Hepatocyte (in vitro differentiated cells): ENCODE measurements at regions not wholly inside any gene's neighbourhood (a gene's known extent, or its start where the extent isn't known, plus 50 kb on each side); places are given as distances from the start of the nearest gene placed in this dataset.
"Not testable (repeated sequence)": the region's sequence is repeated elsewhere in the genome, so short reads cannot be mapped to it uniquely, and the experiment has no call there.

Experiments
- DNase-seq: peaks from one replicate; pipeline ENCODE4 v3.0.0-alpha.2; 2016; ENCODE audit warnings: low spot score
- H2AFZ ChIP-seq: fragments of 200-600 bp; sonication (generic); 2 replicates; pipeline ENCODE4 v1.6.0; 2016; ENCODE audit warnings: antibody characterized with exemption, mild to moderate bottlenecking
- H3K27ac ChIP-seq: fragments of 200-600 bp; sonication (generic); 2 replicates; pipeline ENCODE4 v1.5.1; 2016; ENCODE audit warnings: mild to moderate bottlenecking
- H3K27me3 ChIP-seq: fragments of 200-600 bp; sonication (generic); 2 replicates; pipeline ENCODE4 v1.6.1; 2016
- H3K36me3 ChIP-seq: fragments of 200-600 bp; sonication (generic); replicated peaks from 2 replicates; pipeline ENCODE4 v1.5.1; 2016; ENCODE audit warnings: low read depth; ENCODE audit not compliant: insufficient read depth
- H3K4me1 ChIP-seq: fragments of 200-600 bp; sonication (generic); 2 replicates; pipeline ENCODE4 v1.5.1; 2016; ENCODE audit warnings: mild to moderate bottlenecking, moderate library complexity; ENCODE audit not compliant: insufficient read depth
- H3K4me2 ChIP-seq: fragments of 200-600 bp; sonication (generic); 2 replicates; pipeline ENCODE4 v1.6.0; 2016
- H3K4me3 ChIP-seq: fragments of 200-600 bp; sonication (generic); 2 replicates; pipeline ENCODE4 v1.5.1; 2016; ENCODE audit warnings: mild to moderate bottlenecking
- H3K79me2 ChIP-seq: fragments of 200-600 bp; sonication (generic); 2 replicates; pipeline ENCODE4 v1.6.0; 2017; ENCODE audit warnings: mild to moderate bottlenecking
- H3K9me2 ChIP-seq: fragments of 200-600 bp; sonication (generic); replicated peaks from 2 replicates; pipeline ENCODE4 v1.6.0; 2017; ENCODE audit warnings: mild to moderate bottlenecking; ENCODE audit not compliant: insufficient read depth
- H3K9me3 ChIP-seq: fragments of 200-600 bp; sonication (generic); 2 replicates; pipeline ENCODE4 v1.5.1; 2016; ENCODE audit warnings: low read depth, mild to moderate bottlenecking
- H4K20me1 ChIP-seq: fragments of 200-600 bp; sonication (generic); 2 replicates; pipeline ENCODE4 v1.6.0; 2016; ENCODE audit warnings: mild to moderate bottlenecking; ENCODE audit not compliant: insufficient read depth, poor library complexity, severe bottlenecking
- EZH2 ChIP-seq: fragments of 200-600 bp; sonication (generic); IDR thresholded peaks from 2 replicates; pipeline ENCODE4 v1.6.1; 2016; ENCODE audit warnings: antibody characterized with exemption, mild to moderate bottlenecking, borderline replicate concordance
- EZH2phosphoT487 ChIP-seq: fragments of 200-600 bp; sonication (generic); IDR thresholded peaks from one replicate; pipeline ENCODE4 v1.6.1; 2018; ENCODE audit warnings: antibody characterized with exemption, mild to moderate bottlenecking, low read depth, moderate library complexity; ENCODE audit not compliant: unreplicated experiment, severe bottlenecking
- WGBS: methylation state at CpG from one replicate; pipeline ENCODE4 v1.1.6; 2016; ENCODE audit warnings: low lambda C conversion rate; ENCODE audit errors: missing lambda C conversion rate; 5-methylcytosine and 5-hydroxymethylcytosine counted together
- TF ChIP-seq, protein P1 (sequence below): fragments of 200-600 bp; sonication (generic); IDR thresholded peaks from 2 replicates; pipeline ENCODE4 v1.5.1; 2016; ENCODE audit warnings: antibody characterized with exemption, mild to moderate bottlenecking; ENCODE audit not compliant: poor library complexity

- Histone ChIP-seq H3K4me1 (no peaks in the 10 kb centered on the region), H3K9me2 (no peaks in the 10 kb centered on the region), H3K4me2 (no peak overlapping the region), H3K36me3 (no peaks in the 10 kb centered on the region), H3K27ac (no peak overlapping the region), H3K9me3 (no peaks in the 10 kb centered on the region), H3K4me3 (no peak overlapping the region), H3K27me3 (no peaks in the 10 kb centered on the region), H3K79me2 (no peaks in the 10 kb centered on the region), H2AFZ (no peak overlapping the region), H4K20me1 (no peaks in the 10 kb centered on the region)
- WGBS: 93% methylated on average over 4 of the region's 4 CpGs
- TF ChIP-seq, protein P1, sequence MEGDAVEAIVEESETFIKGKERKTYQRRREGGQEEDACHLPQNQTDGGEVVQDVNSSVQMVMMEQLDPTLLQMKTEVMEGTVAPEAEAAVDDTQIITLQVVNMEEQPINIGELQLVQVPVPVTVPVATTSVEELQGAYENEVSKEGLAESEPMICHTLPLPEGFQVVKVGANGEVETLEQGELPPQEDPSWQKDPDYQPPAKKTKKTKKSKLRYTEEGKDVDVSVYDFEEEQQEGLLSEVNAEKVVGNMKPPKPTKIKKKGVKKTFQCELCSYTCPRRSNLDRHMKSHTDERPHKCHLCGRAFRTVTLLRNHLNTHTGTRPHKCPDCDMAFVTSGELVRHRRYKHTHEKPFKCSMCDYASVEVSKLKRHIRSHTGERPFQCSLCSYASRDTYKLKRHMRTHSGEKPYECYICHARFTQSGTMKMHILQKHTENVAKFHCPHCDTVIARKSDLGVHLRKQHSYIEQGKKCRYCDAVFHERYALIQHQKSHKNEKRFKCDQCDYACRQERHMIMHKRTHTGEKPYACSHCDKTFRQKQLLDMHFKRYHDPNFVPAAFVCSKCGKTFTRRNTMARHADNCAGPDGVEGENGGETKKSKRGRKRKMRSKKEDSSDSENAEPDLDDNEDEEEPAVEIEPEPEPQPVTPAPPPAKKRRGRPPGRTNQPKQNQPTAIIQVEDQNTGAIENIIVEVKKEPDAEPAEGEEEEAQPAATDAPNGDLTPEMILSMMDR: no peak
- no peak for TF ChIP-seq EZH2
- DNase-seq: no peak
Measured at GRCh38 chr3:13139471-13140065, 66.3 kb upstream of the IQSEC1 start.

DNA sequence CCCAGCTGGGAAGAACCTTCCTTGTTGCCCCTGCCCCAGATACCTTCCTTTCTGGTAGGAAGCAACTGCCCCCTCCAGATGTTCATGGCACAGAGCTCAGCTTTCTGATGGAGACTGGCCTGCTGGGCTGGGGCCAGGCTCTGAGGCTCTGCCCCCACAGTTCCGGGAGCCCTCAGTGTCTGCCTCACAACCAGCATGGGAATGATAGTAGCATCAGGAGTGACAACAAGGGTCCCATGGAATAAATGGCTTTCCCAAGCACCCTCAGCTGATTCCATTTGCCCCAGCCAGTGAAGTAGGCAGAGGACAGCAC, 65.6 kb upstream of the IQSEC1 start:
- TF ChIP-seq, protein P1: no peak
- TF ChIP-seq EZH2: no peak
- no peak for TF ChIP-seq EZH2phosphoT487
- H3K4me2 ChIP-seq: no peak overlapping the region
- 81% methylated on average over 1 of the region's 1 CpG for WGBS

GRCh38 chr3:13137941-13138832, 65.0 kb upstream of the IQSEC1 start:
- H3K4me1 ChIP-seq: no peaks in the 10 kb centered on the region
- no peaks in the 10 kb centered on the region for H3K79me2 ChIP-seq
- no peaks in the 10 kb centered on the region for H3K9me2 ChIP-seq
- no peaks in the 10 kb centered on the region for H3K27me3 ChIP-seq
- H3K4me3 ChIP-seq: no peak overlapping the region
- TF ChIP-seq EZH2phosphoT487: no peak
- TF ChIP-seq, protein P1: no peak
- no peak for TF ChIP-seq EZH2
- DNase-seq: no peak
- H3K27ac ChIP-seq: no peak overlapping the region
- no peak overlapping the region for H3K4me2 ChIP-seq
- 84% methylated on average over 18 of the region's 18 CpGs for WGBS
- H3K36me3 ChIP-seq: no peaks in the 10 kb centered on the region
- no peaks in the 10 kb centered on the region for H4K20me1 ChIP-seq
- H2AFZ ChIP-seq: no peak overlapping the region
- no peaks in the 10 kb centered on the region for H3K9me3 ChIP-seq

More for the DNA sequence above, 65.6 kb upstream of the IQSEC1 start:
- Histone ChIP-seq H3K9me2 (no peaks in the 10 kb centered on the region), H3K9me3 (no peaks in the 10 kb centered on the region), H4K20me1 (no peaks in the 10 kb centered on the region), H3K36me3 (no peaks in the 10 kb centered on the region), H2AFZ (no peak overlapping the region), H3K79me2 (no peaks in the 10 kb centered on the region), H3K27ac (no peak overlapping the region), H3K4me3 (no peak overlapping the region), H3K4me1 (no peaks in the 10 kb centered on the region), H3K27me3 (no peaks in the 10 kb centered on the region)
- DNase-seq: no peak

DNA sequence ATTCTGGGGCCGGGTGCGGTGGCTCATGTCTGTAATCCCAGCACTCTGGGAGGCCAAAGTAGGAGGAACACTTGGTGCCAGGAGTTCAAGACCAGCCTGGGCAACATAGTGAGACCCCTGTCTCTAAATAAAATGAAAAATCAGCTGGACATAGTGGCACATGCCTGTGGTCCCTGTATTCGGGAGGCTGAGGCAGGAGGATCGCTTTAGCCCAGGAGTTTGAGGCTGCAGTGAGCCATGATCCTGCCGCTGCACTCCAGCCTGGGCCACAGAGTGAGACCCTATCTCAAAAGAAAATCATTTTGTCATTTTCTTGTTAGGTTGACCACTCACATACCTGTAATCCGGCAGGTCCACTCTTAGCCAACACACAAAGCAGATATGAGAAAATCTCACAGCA, 63.6 kb upstream of the IQSEC1 start:
- not testable (repeated sequence) for H3K4me2 ChIP-seq, H3K4me1 ChIP-seq, H3K9me2 ChIP-seq, H3K27me3 ChIP-seq, H3K4me3 ChIP-seq, H4K20me1 ChIP-seq, H2AFZ ChIP-seq, H3K36me3 ChIP-seq, H3K27ac ChIP-seq, H3K9me3 ChIP-seq, DNase-seq, H3K79me2 ChIP-seq
- WGBS: 95% methylated on average over 6 of the region's 6 CpGs
